ENCODE measurements at regions not wholly inside any gene's neighbourhood (a gene's known extent, or its start where the extent isn't known, plus 50 kb on each side); places are given as distances from the start of the nearest gene placed in this dataset.

DNA sequence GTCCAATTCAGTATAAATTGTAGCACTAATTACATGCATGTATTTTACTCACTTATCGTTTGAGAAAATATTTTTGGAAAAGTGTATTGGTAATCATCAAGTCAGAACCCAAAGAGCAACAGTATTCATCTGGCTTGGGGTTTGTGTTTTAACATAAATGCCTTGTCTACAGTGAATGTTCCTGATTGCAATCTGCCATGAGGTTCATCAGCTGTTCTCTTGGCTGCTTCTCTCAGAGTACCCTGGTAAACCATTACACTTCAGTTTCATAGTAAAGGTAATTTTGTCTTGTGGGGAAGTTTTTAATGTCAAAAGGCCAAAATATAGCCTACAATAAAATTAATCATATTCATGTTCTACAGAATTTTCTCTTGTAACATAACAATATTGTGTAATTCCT, 150.3 kb downstream of the IFI44 start:
- DNase-seq = no peak

DNA sequence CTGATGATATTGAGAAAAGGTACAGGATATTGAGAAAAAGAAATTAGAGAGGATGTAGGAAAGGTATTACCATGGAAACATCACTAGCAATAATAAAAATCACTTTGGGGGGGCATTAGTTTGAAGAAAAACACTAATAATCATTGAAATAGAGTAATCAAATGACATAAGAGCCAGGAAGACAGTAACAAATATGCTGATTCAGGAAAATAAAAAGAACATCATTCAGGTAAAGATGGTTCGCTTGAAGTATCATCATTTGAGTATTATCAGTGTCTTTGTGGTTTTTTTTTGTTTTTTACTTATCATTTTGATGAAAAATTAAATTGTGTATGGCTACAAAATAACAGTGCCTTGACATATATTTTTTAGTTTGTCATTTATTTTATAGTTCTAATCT, 164.5 kb downstream of the IFI44 start:
- no peak for DNase-seq

DNA sequence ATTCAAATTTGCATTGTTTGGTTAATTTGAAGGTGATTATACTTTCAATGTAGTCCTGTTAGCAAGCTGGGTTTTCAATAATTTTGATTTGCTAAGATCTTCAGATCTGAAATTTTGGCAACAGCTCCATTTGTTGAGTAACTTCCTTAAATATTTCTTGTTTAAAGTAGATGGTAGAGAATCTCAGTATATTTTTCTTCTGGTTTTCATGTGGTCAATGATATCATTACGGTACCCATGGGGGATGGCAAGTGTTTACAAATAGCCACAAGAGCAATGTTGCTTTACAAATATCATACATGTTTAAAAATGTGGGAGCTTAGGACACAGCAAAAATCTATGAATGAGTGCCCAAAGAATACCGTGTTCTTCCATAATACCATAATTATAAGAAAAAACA, 175.9 kb downstream of the IFI44 start:
- DNase-seq = no peak

- DNase-seq = no peak
These were observed 176.9 kb downstream of the ADGRL4 start for GRCh38 chr1:78829644-78830043.

DNA sequence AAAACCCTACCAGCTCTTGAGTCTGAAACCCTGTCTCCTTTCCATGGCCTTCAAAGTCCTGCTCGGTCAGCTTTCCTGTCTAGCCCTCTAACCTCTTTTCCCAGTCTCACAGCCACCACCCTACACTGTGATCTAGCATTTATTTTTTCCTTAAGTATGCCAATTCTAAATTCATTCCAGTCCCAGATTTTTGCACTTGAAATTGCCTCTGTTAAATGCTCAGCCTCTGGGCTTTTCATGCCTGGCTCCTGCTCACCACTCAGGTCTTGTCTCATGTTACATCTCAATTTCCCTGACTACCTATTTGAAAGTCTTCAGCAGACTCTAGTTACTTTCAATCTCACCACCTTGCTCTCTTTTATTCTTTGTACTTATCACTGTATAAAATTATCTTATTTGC, 176.2 kb downstream of the ADGRL4 start:
- no peak for DNase-seq

DNA sequence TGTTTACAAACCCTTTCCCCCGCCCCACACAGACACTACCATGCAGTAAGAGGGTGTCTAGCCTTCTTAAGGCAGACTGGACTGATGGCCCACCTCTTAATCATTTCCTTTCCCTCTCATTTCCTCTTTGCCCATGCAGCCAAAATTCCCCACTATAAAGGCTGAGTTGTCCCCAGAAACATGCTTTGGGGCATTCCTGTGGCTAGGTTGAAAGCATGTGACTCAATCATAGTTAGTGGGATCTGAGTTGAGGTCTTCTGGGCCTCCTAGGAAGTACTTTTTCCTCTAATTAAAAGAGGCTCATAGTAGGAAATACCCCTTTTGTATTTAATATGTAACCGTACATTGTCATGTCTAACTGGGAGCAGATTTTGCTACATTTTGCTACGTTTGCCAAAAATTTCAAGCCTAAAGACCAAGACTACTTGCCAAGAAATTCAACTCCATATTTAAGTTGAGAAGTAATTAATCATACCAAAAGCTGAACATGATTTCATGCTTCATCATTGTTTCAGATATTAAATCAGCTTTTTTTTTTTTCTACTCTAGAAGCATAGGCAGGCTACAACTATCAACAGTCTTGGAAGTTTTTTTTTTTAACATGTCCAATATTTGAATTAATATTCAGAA, 174.7 kb downstream of the ADGRL4 start:
- no peak for DNase-seq

DNA sequence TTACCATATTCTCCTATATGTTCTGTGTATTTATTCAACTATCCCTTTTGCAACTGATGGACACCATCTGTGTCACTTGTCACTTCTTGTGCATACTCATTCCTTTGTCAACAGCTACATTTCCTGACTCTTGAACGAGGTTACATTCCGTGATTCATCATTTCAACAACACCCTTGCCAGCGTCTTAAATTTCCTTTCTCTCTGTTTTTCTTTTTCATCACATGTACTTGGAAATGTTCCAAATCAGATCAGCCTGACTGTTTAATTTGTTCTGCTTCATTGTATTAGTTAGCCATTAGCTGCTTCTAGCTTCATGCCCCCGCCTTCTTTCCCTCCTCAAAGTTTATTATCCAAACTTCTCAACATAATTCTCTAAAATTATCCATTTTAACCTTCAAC, 173.0 kb downstream of the ADGRL4 start:
- no peak for DNase-seq

DNA sequence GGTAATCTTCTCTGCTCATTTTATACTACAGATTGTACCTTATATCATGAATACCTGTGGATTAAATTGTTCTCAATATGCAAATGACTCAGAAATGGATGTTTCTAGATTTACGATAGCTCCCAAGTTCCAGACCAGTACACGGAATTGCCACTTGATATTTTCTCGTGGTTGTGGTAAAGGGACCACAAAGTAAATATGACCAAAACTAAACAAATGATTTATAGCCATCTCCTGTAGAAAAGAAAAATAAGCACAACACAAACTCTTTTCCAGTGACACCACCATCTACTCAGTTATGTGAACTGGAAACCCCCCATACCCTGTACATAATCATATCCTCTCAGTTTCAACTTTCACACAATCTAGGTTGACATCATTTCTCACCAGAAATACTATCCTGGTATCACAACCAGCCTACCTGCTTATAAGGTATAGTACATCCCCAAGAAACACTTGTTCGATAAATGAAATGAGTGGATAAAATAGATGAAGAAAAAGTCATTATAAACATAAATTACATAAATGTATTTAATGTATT, 172.3 kb downstream of the ADGRL4 start:
- DNase-seq = no peak

- no peak for DNase-seq
These were observed 169.8 kb downstream of the ADGRL4 start for GRCh38 chr1:78836726-78837125.

- peak; percentile 26 for DNase-seq
These were observed 166.7 kb downstream of the ADGRL4 start for GRCh38 chr1:78839704-78840277.
